ENCODE measurements at regions not wholly inside any gene's neighbourhood (a gene's known extent, or its start where the extent isn't known, plus 50 kb on each side); places are given as distances from the start of the nearest gene placed in this dataset.

- TF ChIP-seq CHD7 (IDR thresholded peaks at IDR 0.05; ENCODE audit: insufficient replicate concordance, low read length) (no peak), RXRA (IDR thresholded peaks at IDR 0.05; ENCODE audit: insufficient read depth, low read depth, low read length) (no peak), SIN3A (conservative IDR thresholded peaks at IDR 0.05 in 1 of 2, IDR thresholded peaks at IDR 0.05 in 1 of 2; ENCODE audit: low read depth in 1 of 2, low read length in 2 of 2) (no peak), KDM4A (IDR thresholded peaks at IDR 0.05; ENCODE audit: low read depth, low read length, severe bottlenecking) (no peak), SAP30 (IDR thresholded peaks at IDR 0.05; ENCODE audit: insufficient read depth, insufficient replicate concordance, low read length) (no peak), CHD1 (IDR thresholded peaks at IDR 0.05; ENCODE audit: low read depth, low read length) (no peak), NRF1 (IDR thresholded peaks at IDR 0.05; ENCODE audit: low read depth, low read length) (no peak), POLR2AphosphoS5 (IDR thresholded peaks at IDR 0.05; ENCODE audit: low read depth, low read length) (no peak), YY1 (IDR thresholded peaks at IDR 0.05; ENCODE audit: low read depth, low read length) (no peak)
- TF ChIP-seq, protein P1, sequence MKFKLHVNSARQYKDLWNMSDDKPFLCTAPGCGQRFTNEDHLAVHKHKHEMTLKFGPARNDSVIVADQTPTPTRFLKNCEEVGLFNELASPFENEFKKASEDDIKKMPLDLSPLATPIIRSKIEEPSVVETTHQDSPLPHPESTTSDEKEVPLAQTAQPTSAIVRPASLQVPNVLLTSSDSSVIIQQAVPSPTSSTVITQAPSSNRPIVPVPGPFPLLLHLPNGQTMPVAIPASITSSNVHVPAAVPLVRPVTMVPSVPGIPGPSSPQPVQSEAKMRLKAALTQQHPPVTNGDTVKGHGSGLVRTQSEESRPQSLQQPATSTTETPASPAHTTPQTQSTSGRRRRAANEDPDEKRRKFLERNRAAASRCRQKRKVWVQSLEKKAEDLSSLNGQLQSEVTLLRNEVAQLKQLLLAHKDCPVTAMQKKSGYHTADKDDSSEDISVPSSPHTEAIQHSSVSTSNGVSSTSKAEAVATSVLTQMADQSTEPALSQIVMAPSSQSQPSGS (IDR thresholded peaks at IDR 0.05; ENCODE audit: low read length): no peak
Measured at GRCh38 chr1:96130432-96130831, 591.2 kb upstream of the PTBP2 start (continued).

Measured in H1 (cell line).